ENCODE measurements at regions not wholly inside any gene's neighbourhood (a gene's known extent, or its start where the extent isn't known, plus 50 kb on each side); places are given as distances from the start of the nearest gene placed in this dataset.

- TF ChIP-seq CTCF (IDR thresholded peaks at IDR 0.05; ENCODE audit: insufficient read depth, low read length, poor library complexity, severe bottlenecking) (no peak), EZH2phosphoT487 (conservative IDR thresholded peaks at IDR 0.05; ENCODE audit: low read length) (no peak)
Measured at GRCh38 chr14:66361013-66361412, 125.2 kb upstream of the CCDC196 start.

Measured in SU-DHL-6 (cell line).